ENCODE measurements at regions not wholly inside any gene's neighbourhood (a gene's known extent, or its start where the extent isn't known, plus 50 kb on each side); places are given as distances from the start of the nearest gene placed in this dataset.

GRCh38 chr6:50318536-50318935, 268.8 kb upstream of the DEFB112 start:
- Histone ChIP-seq H3K27me3 (ENCODE audit: control insufficient read depth, insufficient read depth, low read length) (no peaks in the 10 kb centered on the region), H3K14ac (replicated peaks; ENCODE audit: low read depth, low read length) (no peak overlapping the region), H3K4me1 (ENCODE audit: control insufficient read depth, insufficient read depth, low read length) (no peaks in the 10 kb centered on the region), H3K18ac (ENCODE audit: low read depth, low read length) (no peak overlapping the region), H4K5ac (ENCODE audit: low read depth, low read length) (no peak overlapping the region), H3K23ac (ENCODE audit: low read depth, low read length) (no peak overlapping the region), H2BK120ac (ENCODE audit: low read depth, low read length) (no peak overlapping the region), H3K4me3 (ENCODE audit: insufficient read depth, low read depth, low read length) (no peak overlapping the region), H4K8ac (ENCODE audit: low read depth in 2 of 2, low read length in 2 of 2) (no peak overlapping the region), H3K27ac (ENCODE audit: insufficient read depth, low read length) (no peak overlapping the region), H3K9me1 (ENCODE audit: insufficient read depth, low read length) (no peaks in the 10 kb centered on the region), H2AK5ac (ENCODE audit: low read depth, low read length) (no peak overlapping the region), H3K9me3 (ENCODE audit: control insufficient read depth, insufficient read depth, low read length) (peaks cover 2% of the 10 kb centered on the region; the same call in 1 of the 2 replicates), H3K79me1 (ENCODE audit: low read depth in 1 of 2, low read length in 2 of 2) (no peaks in the 10 kb centered on the region), H2AFZ (replicated peaks; ENCODE audit: low read length, poor library complexity) (no peak overlapping the region), H2BK20ac (ENCODE audit: low read depth, low read length) (no peak overlapping the region), H3K4me2 (ENCODE audit: low read depth, low read length) (no peak overlapping the region), H2BK5ac (ENCODE audit: low read depth, low read length, poor library complexity, severe bottlenecking) (no peak overlapping the region), H2BK15ac (ENCODE audit: low read depth, low read length) (no peak overlapping the region), H4K20me1 (ENCODE audit: insufficient read depth, low read length) (no peaks in the 10 kb centered on the region), H4K91ac (ENCODE audit: insufficient read depth, low read depth, low read length) (no peak overlapping the region), H3K36me3 (ENCODE audit: control insufficient read depth, insufficient read depth, low read length) (no peaks in the 10 kb centered on the region), H3K9ac (ENCODE audit: low read depth, low read length) (no peak overlapping the region), H3K56ac (ENCODE audit: extremely low read depth, insufficient read depth, low read length) (no peak overlapping the region), H2AK9ac (replicated peaks; ENCODE audit: low read depth, low read length, poor library complexity) (no peak overlapping the region), H3K4ac (ENCODE audit: low read depth, low read length) (no peak overlapping the region)
- TF ChIP-seq CHD1 (IDR thresholded peaks at IDR 0.05; ENCODE audit: low read depth, low read length) = no peak
- TF ChIP-seq POLR2A (IDR thresholded peaks at IDR 0.05; ENCODE audit: low read depth, low read length) = no peak
- no peak for TF ChIP-seq BHLHE40 (IDR thresholded peaks at IDR 0.05; ENCODE audit: low read depth, low read length)
- TF ChIP-seq CEBPB (IDR thresholded peaks at IDR 0.05; ENCODE audit: low read depth, low read length) = no peak
- no peak for TF ChIP-seq FOS (IDR thresholded peaks at IDR 0.05; ENCODE audit: low read depth, low read length)
- no peak for TF ChIP-seq MXI1 (IDR thresholded peaks at IDR 0.05; ENCODE audit: borderline replicate concordance, low read depth, low read length)
- no peak for TF ChIP-seq MAZ (IDR thresholded peaks at IDR 0.05; ENCODE audit: borderline replicate concordance, low read depth, low read length)
- TF ChIP-seq CTCF (conservative IDR thresholded peaks at IDR 0.05; ENCODE audit: low read depth, low read length) = no peak
- TF ChIP-seq ELK1 (IDR thresholded peaks at IDR 0.05; ENCODE audit: borderline replicate concordance, low read depth, low read length) = no peak
- TF ChIP-seq RFX5 (IDR thresholded peaks at IDR 0.05; ENCODE audit: low read depth, low read length) = no peak
- TF ChIP-seq MAFK (IDR thresholded peaks at IDR 0.05; ENCODE audit: low read depth, low read length) = no peak
- no peak for TF ChIP-seq RCOR1 (IDR thresholded peaks at IDR 0.05; ENCODE audit: insufficient replicate concordance, low read length)
- no peak for TF ChIP-seq USF2 (IDR thresholded peaks at IDR 0.05; ENCODE audit: low read depth, low read length)
- TF ChIP-seq NFE2L2 (IDR thresholded peaks at IDR 0.05; ENCODE audit: low read depth, low read length) = no peak
- TF ChIP-seq RAD21 (IDR thresholded peaks at IDR 0.05; ENCODE audit: low read length) = no peak
- no peak for TF ChIP-seq SMC3 (IDR thresholded peaks at IDR 0.05; ENCODE audit: low read depth, low read length)
- ChIA-PET CTCF (no interaction called here), POLR2A (ENCODE audit: unreplicated experiment) (no interaction called here)
- dilution Hi-C loops (cut with HindIII; ENCODE audit: low sequenced_read_pairs, unreplicated experiment) = no loop called here
- no TSS peak for BruUV-seq (replicated peaks)
- intact Hi-C loops (cut with micrococcal nuclease) = no loop called here
- in situ Hi-C loops (cut with MboI; ENCODE audit: low sequenced_read_pairs) = no loop called here
- ATAC-seq (ENCODE audit: low read depth) = no peak
- no peak for DNase-seq
